ENCODE measurements at regions not wholly inside any gene's neighbourhood (a gene's known extent, or its start where the extent isn't known, plus 50 kb on each side); places are given as distances from the start of the nearest gene placed in this dataset.

DNA sequence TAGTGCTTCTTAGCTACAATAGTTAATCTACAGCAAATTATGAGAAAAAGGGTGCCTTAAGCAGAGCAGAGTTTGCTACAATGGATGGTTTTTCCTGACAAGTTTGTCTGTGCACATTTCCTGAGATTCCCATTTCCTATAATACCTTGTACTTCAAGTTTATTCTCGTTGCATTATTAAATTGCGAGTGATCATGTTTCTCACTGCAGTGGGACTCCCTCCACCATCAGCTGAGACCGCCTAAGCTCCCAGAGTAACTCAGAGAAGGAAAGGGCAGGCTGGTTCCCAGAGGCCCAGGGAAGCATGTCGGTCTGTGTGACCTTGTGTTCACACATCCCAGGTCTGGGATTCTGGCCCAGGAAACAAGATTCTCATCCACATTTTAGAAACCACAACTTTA, 162.1 kb downstream of the ARL4C start:
- no peak for DNase-seq

DNA sequence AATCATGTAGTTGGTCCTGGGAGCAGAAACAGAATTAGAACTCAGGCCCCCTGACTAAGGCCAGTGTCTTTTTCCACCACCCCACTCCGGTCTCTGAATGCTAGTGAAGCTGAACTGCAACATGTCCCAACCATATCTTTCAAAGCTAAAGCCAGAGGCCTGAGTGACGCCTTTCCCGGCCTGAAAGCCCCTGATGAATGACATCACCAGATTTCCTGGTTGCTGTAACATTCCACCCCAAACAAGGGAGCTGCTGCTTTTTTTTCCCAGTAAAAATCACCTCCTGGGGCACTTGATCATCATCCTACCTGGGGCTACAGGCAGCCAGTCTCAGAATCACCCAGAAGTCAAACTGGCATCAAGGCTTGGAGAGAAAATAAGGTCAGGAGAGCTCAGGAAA, 162.7 kb downstream of the ARL4C start:
- DNase-seq = no peak

DNA sequence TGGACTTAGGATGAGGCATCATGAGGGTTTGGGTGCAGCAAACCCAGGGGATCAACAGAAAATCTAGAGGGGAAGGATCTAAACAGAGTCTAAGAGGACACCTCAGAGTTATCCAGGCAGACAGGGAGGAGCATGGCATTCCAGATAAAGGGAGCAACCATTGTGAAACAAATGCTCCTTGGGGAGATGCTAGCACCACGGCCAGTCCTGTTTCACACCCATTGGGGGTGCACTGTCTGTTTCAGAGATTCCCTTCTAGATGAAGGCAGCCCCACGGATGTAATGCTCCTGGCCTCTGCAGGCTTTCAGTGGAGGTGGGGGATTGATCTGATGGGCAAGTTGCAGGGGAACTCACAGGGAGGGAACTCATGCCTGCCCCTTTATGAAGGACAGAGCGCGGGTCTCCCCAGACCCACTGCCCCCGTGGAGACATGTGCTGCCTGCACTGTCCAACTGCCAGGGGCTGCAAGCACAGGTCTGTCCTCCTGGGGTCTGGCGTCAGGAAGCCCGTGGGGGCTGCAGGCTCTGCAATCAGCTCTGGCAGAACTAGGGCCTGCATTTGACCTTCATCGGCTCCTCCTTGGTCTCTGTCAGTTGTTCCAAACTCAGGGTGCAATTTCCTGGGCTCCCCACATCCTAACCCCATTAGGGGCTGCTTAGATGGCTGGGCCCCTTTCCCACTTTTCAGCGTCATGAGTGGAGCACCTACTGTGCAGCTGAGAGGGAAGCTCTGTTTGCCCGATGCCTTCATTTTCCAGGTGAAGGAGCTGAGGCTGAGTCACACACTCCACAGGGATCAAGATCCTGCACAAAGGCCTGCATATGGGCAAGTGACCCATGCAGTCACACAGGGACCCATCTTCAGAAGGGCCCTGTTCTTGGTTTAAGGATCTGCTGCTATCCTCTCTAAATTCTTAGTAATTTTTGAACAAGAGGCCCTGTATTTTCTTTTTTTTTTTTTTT, 163.4 kb downstream of the ARL4C start:
- DNase-seq = no peak

DNA sequence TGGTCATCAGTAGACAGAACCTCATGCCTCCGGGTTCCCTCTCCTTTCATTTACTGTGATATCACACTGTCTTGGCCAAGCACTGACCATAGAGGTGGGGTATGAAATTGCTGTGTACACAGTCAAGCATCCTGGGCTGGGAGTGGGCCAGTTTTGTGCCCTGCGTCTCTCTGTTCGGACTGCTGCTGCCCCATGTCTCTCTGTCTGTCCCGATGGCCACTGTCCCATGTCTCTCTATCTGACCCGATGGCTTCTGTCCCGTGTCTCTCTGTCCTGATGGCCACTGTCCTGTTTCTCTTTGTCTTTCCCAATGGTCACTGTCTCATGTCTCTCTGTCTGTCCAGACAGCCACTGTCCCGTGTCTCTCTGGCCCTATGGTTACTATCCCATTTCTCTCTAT, 164.9 kb downstream of the ARL4C start:
- DNase-seq = no peak

DNA sequence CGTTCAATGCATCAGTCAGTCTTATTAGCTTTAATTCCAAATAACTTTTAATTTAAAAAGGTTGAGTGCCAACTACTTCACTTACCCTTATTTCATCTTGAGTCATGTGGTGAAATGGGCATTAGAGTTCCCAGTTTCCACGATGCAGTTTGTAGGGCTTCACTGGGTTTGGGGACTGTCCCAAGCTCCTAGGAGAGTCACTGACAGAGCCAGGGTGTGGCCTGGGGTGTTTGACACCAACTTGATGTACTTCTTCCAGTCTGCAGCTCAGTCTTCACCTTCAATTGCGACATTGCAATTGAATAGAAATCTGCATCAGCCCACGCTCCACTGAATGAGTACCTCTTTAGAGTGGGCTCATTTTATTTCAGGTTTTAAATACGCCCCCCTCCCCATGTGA, 165.3 kb downstream of the ARL4C start:
- peak; percentile 29 for DNase-seq

DNA sequence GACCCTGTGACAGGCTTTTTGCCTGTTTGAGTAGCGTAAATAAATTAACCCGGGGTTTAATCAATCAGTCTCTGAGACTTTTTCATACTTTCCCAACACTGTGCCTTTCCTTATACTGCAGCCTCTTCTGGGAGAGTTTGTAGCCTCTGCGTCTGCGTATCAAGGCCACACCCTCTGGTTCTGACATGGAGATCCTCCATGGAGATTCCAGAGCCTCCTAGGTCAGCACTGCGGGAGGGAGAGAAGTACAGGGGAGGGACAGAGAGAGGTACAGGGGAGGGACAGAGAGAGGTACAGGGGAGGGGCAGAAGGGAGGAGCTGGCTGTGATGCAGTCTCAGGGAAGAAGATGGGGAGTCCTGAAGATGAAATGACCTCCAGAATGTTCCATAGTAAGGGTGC, 166.0 kb downstream of the ARL4C start:
- no peak for DNase-seq

DNA sequence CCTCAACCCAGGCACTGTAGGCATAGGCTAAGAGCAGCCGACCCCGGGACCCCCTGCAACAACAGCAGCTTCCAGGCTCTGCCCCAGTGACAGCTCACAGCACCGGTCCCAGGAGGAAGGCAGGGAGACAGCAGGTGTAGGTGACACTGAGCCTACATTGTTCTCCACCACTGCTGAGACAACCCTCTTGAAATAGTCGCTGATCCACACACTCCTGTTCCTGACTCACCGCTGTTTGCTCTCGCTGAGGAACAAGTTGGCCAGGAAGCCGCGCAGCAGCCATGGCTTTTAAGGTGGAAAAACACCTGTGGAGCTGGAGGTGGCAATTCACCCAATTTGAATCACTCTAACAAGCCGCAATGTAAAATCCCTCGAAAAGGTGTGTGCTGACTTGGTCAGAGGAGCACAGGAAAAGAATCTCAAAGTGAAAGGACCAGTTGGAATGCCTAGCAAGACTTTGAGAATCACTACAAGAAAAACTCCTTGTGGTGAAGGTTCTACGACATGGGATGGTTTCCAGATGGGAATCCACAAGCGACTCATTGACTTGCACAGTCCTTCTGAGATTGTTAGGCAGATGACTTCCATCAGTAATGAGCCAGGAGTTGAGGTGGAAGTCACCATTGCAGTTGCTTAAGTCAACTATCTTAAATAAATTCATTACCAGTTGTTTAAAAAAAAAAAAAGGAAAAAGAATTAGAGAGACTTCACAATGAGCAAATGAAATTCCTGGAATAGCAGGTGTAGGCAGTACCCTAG, 167.5 kb downstream of the ARL4C start:
- no peak for DNase-seq

DNA sequence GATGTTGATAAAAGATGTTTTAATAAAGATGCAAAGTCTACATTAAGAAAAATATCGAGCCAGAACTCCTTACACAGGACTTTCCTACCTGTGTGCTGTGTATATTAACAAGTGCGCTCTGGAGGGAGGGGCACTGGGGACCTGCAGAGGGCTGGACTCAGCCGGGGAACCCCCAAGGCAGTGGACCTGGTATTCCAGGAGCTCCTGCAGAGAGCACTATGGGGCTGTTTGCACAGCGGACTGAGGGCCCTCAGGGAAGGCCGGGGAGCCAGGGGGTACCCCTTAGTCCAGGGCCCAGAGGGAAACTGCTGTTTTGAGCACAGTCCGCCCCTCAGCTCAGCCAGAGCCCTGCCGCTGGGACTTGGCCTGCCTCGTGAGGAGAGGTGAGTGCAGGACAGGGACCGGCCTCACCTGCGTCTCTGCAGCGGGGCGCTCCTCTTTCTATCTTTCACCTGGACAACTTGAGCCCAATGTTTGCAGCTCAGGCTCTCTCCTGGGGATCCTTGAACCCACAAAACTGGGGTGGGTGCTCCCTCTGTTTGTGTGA, 168.4 kb downstream of the ARL4C start:
- DNase-seq = no peak

DNA sequence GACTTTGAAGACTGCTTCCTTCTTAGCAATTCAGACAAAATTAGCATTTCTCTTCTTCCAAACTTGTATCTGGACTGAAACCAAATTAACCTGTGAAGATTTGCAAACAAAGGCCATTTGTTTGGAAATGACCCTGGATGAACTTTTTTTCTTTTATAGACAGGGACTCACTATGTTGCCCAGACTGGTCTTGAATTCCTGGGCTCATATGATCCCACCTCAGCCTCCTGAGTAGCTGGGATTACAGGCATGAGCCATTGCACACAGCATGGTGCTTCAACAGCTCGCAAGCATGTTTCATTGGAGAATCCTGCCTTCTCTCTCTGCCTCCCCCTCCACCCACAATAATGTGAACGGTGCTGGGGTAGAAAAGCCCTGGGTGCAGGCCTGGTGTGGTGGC, 170.2 kb downstream of the ARL4C start:
- no peak for DNase-seq

DNA sequence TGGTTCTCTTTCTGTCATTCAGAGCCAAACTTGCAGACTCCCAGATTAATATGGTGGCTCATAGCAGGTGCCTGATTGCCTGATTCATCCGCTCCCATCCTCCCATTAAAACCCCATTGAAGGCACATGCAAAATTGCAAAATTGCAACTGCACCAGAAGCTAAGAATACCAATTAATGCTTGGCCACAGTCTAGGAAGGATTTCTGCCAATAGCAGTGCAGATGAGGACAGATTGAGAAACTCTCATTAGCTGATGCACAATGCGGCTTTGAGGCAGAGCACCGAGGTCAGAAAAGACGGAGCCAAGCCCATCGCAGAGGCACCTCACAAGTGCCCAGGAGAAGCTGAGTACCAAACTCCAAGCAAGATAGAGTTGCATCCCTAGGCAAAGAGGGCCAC, 172.8 kb downstream of the ARL4C start:
- no peak for DNase-seq

DNA sequence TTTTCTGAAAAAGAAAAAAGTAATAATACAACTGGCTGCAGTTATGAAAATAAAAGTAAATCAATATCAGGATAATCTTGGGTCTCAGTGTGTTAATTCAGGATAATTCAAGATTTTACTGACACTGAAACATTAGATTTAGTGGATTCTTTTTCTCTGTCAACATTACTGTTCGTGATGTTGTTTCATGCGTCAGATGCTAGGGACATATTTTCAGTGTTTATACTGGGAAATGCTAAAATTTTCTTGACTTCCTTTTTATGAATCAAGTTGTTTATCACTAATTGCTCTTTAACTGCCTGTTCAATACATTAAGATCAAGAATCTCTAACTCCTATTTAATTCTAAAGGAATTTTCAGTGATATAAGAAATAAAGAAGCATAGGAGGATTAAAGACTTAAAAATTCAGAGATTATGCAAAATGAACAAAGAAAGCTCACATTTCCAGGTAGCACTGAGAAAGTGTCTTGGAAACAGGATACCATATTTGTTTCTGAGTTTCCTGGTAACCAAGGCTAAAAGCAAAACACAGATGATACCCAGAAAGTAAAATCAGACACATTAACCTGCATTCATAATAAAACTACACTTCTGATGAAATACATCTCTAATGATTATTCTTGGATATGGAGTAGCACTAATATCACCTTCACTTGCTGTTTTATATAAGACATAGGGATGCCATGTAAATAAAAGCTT, 174.0 kb downstream of the ARL4C start:
- DNase-seq = no peak

DNA sequence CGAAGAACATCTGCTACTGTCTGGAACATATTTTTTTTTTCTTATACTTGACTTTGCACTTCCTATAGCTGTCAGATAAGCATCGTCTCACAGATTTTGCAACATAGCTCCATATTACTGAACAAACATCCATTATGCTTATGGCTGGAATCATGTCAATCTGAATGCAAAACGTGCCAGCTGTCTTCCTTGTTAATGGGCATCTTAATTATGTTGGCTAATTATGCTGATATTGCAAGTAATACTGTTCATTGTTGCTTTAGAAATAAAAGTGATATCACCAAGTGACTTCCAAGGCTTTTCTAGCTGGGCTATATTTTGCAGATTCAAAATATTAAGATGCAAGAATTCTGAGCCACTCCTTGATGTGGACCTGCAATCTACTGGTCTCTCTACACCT, 176.8 kb downstream of the ARL4C start:
- no peak for DNase-seq

DNA sequence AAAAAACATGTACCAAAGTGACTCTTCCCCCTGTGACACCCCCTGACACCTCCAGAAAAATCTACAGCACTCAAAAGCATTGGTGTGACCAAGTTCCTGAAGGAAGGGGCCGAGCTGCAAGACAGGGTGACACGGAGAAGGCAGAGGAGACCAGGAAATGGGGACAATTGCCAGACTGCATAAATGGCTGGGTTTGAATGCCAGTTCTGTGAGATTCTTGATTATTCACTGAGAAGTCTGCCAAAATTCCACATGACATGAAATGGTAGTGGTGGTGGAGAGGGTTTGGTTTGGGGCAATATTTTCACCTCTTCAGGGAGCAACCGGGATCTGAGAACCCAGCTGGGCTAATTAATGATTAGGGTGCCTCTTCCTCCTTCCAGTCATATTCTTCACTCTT, 178.5 kb downstream of the ARL4C start:
- DNase-seq = no peak

DNA sequence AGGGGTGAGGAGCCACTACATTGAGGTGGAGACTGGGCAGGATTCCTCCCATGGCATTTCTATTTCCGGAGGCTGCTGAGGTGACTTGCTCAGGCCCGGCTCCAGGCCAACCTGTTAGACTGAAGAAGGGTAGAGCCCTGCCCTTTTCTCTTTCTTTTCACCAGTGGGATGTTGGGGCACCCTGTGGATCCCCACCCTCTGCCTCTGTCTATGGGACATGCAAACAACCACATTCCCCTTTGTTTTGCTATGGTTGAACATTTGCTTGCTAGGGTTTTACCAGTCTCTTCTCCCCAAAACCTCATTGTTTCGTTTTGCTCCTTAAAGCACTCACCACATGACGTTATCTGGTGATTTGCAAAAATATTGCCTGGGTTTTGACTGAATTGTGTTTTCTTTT, 183.3 kb downstream of the ARL4C start:
- DNase-seq = no peak

DNA sequence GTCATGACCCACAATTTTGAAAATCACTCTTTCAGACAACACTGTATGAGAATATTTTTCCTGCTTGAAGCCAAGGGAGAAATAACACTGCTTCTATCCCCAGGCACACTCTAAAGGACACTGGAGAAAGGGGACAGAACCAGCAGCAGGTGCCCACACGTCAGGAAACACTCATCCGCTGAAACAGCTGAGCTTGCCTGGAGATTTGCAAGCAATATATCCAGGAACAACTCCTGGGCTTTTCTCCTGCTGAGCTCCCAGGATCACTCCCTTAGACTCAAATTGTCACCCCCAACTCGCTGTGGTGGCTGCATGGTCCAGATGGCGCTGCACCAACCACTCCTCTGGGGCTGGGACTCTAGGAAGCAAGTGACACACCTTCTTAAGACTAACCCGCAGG, 186.7 kb downstream of the ARL4C start:
- no peak for DNase-seq

DNA sequence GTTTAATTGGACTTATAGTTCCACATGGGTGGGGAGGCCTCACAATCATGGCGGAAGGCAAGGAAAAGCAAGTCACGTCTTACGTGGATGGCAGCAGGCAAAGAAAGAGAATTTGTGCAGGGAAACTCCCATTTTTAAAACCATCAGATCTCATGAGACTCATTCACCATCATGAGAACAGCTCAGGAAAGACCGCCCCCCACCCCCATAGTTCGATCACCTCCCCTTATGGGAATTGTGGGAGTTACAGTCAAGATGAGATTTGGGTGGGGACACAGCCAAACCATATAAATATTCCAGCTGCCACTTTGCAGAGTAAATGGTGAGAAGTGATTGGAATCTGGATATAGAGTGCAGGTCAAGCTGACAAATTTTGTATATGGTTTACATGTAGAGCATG, 187.4 kb downstream of the ARL4C start:
- peak; percentile 48 for DNase-seq

DNA sequence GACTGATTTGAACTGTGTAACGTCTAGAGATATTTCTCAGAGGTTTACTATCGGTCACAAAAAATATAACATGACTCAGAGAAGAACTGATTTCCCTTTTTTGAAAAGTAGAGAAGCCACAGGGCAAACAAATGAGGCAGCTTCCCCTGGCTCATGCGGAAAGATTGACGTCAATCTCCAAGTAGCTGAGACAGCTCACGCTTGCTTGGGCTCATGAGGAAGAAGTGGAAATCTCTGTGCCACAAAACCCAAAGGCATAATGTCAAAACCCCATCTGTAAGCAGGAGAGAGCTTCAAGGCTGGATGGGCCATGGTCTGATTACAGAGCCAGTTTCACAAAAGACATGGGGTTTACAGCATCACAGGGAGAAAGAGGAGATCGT, 188.1 kb downstream of the ARL4C start:
- peak; percentile 79 for DNase-seq

DNA sequence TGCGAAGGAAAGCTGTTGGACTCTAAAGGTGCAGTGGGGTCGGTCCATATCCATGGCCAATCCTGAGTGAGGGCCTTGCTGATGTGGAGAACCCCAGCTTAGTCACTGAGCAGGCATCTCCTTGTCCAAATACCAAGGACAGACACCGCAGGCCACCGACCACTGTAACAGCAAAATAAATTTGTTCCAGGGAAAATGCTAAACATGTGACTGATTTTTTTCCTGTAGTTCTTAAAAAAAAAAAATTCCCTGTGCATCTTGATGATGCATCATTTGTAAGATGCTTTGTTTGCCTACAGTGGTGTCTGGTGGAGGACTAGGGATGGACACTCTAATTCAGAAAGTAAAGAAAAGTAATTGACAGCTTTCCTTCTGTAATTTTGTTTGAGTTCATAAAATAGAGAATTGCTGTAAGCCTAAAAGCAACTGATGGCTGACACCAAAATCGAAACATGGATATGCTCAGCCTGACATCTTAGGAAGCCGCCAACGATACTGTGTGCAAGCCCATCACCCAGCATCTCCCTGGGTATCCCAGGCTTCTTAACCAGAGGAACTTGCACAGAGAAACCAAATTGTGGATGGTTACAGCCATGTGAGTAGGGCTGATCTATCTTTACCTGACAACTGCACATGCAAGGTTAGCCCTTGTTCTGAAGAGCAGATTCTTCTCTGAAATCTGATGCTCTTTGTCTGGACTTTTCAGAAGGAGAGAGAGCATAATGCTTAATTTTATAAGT, 188.6 kb downstream of the ARL4C start:
- no peak for DNase-seq

DNA sequence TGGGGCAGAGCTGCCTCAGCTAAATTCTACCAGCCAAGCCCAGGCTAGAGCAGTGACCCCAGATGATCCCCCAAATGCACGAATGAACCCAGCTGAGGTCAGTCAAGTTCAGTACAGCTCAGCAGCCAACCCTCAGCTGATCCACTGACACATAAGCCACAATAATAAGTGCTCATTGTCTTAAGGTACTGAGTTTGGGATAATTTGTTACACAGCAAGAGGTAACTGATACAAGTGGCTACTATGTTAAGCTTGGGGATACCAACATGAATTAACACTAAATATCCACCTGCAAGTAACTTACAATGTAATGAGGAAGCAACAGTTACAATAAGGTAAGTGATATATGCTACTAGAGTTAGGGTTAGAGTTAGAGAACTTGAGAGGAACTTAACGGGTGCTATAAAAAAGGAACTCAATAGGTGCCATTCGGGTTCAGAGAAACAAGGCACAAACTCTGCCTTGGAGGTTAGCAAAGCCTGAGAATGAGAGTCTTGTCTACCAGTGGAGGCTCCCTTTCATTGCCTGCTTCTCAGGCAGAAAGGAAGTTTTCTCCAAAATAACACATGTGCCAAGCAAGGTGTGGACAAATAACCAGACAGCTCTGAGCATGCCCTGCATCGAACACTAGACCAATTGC, 189.4 kb downstream of the ARL4C start:
- DNase-seq = no peak

DNA sequence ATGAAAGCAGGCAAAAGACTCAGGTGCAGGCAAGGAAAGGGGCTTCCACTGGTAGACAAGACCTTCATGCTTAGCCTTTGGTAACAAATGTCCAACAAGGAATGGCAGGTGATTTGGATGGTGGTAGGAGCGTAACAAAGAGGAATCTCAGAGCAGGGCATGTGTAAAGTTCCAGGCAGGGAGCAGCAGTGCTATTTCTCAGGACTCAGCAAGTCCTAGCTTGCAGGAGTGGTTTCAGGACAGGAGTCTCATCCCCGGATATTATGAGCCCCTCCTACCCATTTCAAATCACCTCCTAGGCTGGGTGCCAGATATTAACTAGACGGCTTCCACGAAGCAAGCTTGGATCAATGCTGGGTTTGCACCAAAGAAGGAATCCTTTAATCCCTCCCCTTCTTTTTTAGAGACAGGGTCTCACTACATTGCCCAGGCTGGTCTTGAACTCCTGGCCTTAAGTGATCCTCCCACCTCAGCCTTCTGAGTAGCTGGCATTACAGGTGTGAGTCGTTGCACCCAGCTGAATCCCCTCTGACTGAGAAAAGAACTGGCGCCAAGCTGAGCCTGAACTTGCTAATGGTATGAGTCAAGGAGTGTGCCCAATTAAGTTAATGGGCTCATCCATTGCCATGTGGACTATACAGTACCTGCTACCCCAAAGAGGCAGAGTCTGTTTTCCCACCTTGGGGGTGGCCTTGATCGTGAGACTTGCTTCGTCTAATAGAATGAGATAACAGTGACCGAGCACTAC, 190.3 kb downstream of the ARL4C start:
- DNase-seq = peak; percentile 58

DNA sequence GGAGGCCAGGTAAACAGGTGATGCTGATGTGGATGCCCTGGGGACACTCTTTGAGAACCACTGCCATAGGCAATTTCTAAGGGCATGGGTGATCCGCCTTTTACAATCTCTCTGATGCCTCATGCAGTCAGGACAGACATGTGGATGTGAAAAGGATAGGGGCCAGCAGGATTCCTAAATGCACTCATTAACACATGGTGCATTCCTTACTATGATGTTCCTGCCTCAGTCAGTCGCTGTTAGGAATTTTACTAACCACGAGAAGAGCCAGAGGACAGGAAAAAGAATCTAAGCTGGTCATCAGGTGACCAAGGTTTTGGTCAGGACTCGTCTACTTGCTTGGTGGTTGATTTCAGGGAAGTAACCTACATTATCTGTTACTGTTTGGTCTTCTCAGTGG, 191.0 kb downstream of the ARL4C start:
- no peak for DNase-seq
